HPDE6-E6E7 (cell line): ENCODE measurements at regions not wholly inside any gene's neighbourhood (a gene's known extent, or its start where the extent isn't known, plus 50 kb on each side); places are given as distances from the start of the nearest gene placed in this dataset.
"Not testable (repeated sequence)": the region's sequence is repeated elsewhere in the genome, so short reads cannot be mapped to it uniquely, and the experiment has no call there.

Source experiments
- DNase-seq: peaks from one replicate; pipeline ENCODE4 v3.0.0; 2011; ENCODE audit warnings: missing footprints; ENCODE audit errors: extremely low spot score

DNA sequence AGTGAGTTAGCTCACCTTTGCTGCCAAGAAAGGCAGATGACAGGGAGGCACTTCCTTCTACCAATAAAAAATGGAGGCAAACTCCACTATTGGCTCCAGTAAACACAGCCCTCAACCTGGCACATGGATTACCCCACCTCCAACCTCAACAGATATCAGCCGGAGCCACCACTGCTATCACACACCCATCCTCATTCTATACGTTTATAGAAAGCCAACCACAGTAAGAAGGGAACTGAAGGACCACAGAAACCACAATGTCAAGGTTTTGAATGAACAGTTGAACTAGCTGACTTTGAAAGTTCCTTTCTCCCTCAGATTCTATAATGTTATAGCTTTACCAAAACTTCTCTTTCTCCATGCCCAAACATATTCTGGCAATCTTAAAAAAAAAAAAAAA is 526.2 kb downstream of the UQCRFS1 start:
- DNase-seq, result no peak

DNA sequence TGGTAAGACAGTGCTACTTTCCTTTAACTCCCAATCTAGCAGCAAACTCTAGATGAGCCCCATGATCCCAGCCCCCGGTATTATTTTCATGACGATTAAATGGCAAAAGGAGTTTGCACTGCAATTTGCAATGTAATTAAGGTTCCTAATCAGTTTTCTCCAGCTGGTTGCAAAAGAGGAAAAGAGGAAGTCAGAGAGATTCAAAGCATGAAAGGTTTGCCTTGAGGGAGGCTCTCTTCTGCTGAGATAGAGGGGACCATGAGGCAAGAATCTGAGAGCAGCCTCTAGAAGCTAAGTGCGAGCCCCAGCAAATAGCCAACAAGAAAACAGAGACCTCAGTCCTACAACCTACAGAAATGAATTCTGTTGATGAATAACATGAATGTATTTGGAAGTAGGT is 527.1 kb downstream of the UQCRFS1 start:
- DNase-seq, result no peak

DNA sequence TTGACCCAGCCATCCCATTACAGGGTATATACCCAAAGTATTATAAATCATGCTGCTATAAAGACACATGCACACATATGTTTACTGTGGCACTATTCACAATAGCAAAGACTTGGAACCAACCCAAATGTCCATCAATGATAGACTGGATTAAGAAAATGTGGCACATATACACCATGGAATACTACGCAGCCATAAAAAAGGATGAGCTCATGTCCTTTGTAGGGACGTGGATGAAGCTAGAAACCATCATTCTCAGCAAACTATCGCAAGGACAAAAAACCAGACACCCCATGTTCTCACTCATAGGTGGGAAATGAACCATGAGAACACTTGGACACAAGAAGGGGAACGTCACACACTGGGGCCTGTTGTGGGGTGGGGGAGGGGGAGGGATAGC is 527.9 kb downstream of the UQCRFS1 start:
- not testable (repeated sequence) for DNase-seq

DNA sequence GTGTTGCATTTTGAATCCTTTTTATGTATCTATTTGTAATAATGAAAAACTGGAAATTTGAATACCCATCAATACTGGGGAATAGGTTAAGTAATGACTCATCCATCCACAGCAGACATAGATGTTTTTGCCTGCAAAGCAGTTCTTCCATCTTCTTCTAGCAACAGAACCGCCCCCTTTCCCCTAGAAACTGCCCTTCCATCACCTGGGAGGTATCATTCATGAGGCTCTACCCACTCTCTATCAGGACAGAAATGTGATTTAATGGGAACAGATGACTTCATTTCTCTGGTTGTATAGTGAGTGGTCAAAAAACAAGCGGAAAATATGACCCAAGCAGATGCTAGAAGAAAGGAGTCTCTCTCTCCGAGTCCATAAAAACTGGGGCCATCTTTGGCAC is 532.8 kb downstream of the UQCRFS1 start:
- no peak for DNase-seq

DNA sequence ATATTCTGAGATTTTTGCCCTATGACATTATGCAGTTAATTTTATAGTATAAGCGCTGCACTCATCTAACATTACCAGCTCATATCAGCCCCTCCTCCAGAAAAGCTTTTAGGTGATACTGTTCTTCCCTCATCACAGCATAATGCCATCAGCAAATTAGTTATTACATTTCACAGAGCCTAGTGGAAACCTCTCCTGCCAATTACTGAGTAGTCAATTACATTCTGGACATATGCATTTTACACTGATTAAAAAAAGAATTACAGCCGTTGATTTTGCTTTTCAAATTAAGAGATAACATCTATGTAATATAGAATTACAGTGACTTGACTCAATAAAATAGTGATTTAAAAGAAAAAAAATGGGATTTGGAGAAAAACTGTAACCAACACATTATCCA is 542.1 kb downstream of the UQCRFS1 start:
- DNase-seq, result no peak

DNA sequence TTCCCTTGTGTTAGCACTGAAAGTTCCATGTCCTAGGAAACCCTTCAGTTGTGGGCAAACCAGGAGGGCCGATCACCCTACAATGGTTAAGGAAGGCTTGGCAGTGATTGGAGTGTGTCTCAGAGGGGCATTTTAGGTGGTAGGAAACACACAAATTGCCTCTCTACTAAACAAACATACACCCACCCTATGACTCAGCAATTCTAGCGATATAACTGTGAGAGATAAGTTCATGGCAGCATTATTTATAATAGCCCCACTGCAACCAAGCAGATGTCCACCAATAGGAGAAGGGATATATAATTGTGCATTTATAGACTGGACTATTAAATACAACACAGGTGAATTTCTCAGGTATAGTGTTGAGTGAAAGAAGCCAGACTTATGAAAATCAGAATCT is 543.1 kb downstream of the UQCRFS1 start:
- no peak for DNase-seq

DNA sequence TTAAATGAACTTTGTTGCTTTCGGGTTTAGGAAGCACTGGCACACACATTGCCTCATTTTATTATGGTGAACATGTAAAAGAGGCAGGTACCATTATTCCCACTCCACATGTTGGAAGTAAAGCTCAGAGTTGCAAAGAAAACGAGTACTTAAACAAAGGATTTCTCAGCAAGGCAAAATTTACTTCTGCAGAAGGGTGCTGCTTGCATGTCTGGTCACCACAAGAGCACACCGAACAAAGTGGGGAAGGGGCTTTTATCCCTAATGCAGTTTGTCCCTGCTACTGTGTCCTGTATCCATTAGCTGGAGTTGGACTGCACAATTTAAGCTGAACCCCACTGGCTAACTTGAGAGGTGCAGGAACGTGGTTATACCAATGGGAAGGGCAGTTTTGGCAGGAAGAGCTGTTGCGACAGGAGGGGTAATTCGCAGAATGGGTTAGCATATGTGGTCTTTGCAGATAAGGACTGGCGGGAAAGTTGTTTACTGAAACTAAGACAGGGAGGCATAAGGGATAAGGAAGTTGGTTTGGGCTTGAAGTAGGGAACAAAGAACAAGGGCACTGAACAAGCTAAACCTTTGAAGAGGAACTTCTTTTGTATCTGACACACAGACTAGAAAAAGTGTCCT is 545.5 kb downstream of the UQCRFS1 start:
- no peak for DNase-seq

DNA sequence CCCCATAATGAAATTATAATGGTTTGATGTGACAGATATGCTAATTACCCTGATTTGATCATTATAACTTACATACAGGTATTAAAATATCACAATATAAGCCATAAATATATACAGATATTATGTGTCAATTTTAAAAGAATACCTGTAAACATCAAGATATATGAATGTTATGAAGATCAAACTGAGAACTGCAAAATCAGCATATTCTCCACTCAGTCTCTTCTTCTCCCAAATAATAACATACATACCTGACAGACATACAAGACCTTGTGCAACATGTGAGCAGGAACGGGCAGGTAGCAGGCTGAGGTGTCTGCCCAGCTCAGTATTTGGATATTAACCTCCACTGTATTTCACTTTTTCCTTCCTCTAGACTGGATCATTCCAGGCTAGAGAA is 547.2 kb downstream of the UQCRFS1 start:
- DNase-seq, result no peak

DNA sequence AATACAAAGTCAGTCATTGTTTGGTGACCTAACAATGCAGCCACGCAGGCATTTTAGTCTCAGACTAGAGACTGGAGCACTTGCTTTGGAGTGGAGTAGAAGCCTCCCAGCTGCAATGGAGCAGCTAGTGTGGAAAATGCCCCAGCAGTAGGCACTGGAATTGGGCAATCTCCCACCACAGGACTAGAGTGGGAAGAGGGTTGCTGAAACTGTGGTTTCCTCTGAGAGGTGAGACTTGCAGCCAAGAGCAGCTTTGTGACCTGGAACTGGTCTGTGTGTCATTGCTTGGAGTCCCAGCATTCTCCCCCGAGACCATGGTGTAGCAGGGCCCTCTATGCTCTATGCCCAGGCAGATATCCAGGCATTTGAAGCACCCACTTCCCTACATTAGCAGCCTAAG is 556.3 kb downstream of the UQCRFS1 start:
- no peak for DNase-seq

DNA sequence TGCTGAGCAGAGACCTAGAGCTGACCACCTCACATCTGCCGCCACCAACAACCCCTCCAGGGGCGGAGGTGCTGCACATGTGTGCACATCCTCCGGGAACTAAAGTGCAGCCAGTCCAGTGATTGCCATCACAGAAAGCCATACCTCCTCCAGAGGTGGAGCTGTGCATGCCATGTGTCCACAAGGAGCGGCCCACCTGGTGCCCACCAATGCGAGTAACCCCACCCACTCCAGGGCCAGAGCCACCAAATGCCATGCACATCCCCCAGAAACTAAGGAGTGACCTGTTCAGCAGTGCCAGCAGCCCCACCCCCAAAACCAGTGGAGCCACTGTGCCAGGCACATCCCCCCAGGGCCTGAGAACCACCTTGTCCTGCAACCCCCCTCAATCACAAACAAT is 557.9 kb downstream of the UQCRFS1 start:
- DNase-seq, result no peak

DNA sequence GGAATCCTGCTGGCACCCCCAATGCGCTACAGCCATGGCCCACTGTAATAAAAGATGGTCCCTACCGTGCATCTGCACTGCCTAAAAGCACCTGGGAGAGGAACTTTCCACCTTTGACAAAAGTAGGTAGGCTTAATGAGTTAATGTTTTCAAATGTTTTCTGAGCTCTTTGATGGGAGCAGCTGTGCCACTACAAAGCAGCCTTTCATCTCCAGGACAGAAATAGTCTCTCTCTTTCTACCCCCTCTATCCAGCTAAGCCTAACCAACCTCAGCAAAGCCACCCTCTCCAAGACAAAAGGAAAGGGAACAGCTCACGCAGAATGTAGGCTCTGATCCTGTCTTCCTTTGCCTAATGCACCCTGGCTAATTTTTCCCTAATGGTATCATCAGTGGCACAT is 560.2 kb downstream of the UQCRFS1 start:
- DNase-seq, result no peak

DNA sequence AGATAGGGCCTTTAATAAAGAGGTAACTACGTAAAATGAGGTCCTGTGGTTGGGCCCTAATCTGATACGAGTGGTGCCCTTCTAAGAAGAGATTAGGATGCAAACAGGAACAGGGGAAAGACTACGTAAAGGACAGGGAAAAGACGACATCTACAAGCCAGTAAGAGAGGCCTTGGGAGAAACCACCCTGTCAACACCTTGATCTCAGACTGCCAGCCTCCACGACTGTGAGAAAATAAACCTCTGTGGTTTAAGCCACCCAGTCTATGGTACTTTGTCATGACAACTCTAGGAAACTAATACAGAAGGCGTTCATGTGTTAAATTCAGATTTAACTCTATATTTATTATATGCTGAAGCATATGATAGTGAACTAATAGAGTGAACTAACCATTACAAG is 566.3 kb downstream of the UQCRFS1 start:
- no peak for DNase-seq

DNA sequence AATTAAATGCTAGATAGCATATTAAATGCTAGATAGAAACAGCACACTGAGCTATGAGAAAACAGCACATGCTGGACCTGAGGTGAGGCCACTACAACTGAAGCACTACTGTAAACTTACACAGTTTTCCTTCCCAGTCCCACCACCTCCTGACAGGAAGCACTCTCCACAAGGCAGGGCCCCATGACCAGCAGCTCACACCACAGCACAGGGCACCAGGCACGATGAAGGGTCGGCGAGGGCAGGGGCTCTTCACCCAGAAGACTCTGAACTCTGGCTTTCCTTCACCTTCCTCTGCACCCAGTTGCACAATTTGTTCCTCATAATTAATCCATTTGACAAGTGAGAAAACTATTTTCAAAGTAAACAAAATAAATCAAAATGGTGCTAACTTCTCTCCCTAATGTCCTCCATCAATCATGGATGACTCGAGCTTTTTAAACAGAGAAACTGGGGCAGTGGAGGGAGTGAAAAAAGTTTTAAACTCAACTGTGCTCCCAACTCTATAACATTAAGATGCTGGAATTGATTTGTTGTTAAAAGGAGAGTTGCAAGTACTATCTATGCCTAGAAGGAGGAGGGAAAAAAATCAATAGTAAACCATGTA is 568.7 kb downstream of the UQCRFS1 start:
- no peak for DNase-seq

DNA sequence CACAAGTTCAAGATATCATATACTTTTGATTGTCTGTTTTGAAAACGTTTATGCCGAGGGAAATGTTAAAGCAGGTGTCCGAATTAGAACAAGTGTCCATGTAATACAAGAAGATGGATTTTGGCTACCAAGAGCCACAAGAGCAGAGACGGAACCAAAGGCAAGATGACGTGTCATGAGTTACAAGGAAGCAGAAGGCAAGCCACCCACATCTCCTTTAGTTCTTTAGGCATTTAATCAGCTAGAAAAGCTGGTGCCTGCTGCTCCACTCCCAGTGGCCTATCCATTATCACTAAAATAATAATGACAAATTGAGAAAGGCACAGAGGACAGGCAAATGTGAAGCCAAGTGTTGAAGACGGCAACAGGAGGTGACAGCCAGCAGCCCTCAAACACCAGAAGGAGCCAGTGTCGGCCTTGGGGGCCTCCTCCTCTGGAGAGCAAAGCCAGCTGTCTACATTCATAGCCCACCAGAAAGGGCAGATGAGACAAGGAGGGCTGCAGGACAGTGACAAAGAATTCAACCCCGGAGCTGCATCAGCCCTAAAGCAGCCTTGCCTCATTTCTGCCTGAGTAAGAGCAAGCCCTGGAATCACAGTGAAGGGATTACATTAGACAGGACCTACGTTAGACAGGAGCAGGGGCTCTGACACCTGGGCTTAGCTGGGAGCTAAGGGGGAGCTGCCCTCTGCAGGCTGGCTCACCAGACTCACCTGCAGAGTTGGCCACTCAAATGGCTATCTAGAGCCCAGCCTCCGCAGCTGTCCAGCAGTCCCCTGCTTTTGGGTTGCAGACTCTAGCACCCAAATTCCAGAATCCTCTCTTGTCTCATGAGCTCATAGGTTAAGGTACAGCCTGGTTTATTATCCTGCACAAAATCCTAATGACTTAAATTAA is 569.9 kb downstream of the UQCRFS1 start:
- no peak for DNase-seq

DNA sequence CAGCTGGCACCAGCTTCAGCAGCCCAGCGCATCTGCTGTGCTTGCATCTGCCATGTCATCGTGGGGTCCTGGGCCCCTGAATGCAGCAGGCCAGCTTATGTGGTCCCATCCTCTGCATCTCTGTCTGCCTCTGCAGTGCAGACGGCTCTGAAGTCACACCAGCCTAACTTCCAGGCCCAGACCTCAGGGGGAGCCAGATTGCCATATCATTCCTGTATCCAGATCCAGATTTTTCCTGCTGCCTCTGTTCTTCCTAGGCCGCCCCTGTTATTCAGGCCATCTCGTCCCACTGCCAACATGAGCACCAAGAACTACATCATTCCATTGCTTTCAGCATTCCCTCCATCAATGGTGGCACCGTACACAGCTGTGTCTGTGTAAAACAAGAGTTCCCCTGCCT is 571.6 kb downstream of the UQCRFS1 start:
- DNase-seq, result no peak

DNA sequence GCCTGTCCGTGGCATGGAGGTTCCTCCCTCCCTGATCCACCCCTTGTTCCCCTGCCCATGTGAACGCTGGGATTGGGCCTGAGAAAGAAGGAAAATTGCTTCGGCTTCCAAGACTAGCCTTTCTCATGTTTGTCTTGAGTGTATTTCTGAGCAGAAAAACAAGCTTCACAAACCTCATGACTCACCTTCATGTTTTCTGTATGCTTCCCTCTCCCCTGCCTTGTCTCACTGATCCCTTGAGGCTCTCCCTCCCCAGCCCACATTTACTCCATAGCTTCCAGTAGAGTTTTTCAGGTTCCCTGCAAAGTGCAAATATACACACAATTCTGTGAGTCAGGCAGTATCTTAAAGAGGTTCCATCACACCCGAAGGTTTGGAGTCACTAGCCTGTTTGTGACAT is 572.4 kb downstream of the UQCRFS1 start:
- DNase-seq, result no peak

DNA sequence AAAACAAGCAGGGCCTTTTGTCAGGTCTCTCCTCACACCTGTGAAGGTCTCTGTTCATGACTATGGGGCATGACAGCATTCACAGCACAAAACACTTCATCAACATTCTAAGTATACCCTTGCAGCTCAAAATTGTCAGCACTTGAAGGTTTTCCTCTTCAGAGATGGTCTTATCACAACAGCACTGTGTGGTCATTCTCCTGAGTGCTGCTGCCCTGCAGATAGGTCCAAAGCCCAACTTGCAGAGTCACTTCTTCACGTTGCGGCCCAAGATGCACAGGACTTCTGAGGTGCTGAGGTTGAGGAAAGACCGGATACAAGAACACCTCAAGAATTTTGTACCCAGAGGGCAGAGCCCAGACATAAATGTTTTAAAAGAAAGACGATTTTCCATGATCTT is 574.5 kb downstream of the UQCRFS1 start:
- no peak for DNase-seq

DNA sequence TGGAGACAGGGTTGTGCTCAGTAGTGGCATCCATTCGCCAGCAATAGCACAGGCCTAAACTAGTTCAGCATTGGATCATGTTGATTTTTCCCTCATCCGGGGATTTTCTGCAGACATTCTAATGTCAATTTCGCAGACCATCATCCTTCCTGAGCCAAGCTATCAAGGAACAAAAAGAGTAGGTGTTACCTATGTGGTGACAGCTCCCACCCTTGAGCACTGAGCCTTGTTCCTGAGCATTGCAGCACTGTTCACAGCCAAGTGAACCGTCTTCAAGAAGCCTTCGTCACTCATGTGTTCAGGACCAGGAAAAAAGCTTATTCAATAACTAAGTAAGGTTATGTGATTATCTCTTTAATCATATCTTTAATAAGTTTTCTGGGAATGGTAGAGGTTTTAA is 576.2 kb downstream of the UQCRFS1 start:
- DNase-seq, result no peak

DNA sequence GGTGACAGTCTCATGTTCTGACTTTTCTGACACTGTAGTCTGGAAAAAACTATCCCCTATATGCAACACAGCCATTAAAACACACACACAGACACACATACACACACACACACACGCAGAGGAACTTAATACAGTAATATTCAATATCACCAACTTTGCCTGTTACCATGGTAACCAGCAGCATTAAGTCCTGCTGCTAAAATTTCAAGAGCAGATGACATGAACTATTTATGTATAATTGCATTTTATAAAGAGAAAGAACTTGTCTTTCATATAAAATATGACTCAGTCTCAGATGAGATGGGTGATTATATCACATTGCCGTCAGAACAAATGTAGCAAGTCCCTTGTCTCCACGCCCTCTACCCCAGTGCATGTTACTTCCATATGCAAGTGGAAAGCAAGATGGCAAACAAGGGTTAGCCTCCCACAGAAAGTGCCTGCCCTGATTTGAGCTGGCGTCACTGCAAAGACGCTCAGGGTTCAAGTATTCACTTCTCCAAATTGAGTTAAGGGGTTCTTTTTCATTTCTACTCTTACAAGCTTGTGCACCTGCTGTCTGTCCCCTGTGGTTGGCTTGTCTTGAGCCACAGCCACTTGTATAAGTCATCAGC is 576.8 kb downstream of the UQCRFS1 start:
- DNase-seq, result no peak

DNA sequence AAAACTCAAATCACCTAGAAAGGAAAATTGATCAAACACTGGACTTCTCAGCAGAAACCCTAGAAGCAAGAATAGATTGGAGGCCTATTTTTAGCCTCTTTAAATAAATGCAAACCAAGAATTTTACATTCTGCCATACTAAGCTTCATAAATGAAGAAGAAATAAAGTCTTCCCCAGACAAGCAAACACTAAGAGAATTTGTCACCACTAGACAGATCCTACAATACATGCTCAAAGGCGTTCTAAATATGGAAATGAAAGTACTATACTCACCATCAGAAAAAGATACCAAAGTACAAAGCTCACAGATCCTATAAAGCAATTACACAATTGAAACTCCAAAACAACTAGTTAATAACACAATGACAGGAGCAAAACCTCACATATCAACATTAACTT is 578.1 kb downstream of the UQCRFS1 start:
- no peak for DNase-seq

DNA sequence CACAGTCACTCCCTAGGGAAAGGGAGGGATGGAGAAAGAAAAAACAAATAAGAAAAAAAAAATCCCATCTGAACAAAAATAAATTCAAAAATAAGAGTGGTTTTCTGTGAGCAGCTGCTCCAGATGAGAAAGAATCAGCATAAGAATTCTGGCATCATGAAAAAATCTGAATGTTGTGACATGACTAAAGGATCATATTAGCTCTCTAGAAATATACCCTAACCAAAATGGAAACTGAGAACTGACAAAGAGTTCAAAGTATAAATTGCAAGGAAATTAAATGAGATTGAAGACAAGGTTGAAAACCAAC is 579.0 kb downstream of the UQCRFS1 start:
- DNase-seq, result no peak

DNA sequence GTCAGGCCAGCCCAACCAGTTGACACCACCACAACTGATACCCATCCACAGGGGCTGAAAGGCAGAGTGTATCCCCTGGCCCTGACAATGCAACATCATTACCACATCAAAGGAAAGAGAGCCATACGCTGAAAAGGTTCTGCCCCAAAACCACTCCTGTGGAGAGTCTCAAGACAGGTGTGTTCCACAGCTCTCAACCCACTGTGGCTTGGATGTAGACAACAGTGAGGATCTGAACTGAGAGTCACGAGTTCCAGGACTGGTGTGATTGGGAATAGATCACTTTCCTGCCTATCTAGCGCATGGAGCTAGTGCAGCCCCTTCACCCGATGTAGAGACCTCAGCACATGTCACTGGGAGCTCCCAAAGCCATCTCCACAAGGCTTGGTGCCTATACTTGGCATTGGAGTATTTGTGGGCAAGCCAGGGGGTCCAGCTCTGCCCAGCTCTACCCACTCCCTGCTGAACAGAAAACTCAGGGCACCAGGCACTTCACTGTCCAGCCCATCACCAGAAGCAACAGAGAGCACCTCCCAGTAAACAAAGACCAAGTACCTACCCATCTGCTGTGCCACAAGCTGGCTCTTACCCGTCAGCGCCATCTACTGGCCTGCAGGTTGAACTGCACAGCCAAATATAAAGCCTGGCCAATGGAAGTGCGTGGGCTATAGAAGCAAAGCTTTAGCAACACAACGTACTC is 579.5 kb downstream of the UQCRFS1 start:
- no peak for DNase-seq
